Activated T-helper 1 cell treated with Interleukin-2 at 50 U/mL for 16 hours (primary cell): ENCODE measurements at regions not wholly inside any gene's neighbourhood (a gene's known extent, or its start where the extent isn't known, plus 50 kb on each side); places are given as distances from the start of the nearest gene placed in this dataset.
"Not testable (repeated sequence)": the region's sequence is repeated elsewhere in the genome, so short reads cannot be mapped to it uniquely, and the experiment has no call there.

ENCODE experiments used
- DNase-seq: peaks from one replicate; pipeline ENCODE4 v3.0.0-alpha.2; 2020; ENCODE audit warnings: low read depth

GRCh38 chr19:23984911-23985310 is 70.2 kb downstream of the ZNF726 start:
- not testable (repeated sequence) for DNase-seq

- no peak for DNase-seq
Measured at GRCh38 chr19:23986623-23987022, 71.9 kb downstream of the ZNF726 start.

GRCh38 chr19:23991170-23991569 is 76.5 kb downstream of the ZNF726 start:
- DNase-seq: no peak

- DNase-seq: no peak
Measured at GRCh38 chr19:23992348-23992747, 77.7 kb downstream of the ZNF726 start.

GRCh38 chr19:23993440-23993839 is 78.8 kb downstream of the ZNF726 start:
- DNase-seq: no peak

- DNase-seq: no peak
Measured at GRCh38 chr19:23996549-23996948, 81.9 kb downstream of the ZNF726 start.

GRCh38 chr19:23998568-23998967 is 83.9 kb downstream of the ZNF726 start:
- DNase-seq: no peak

GRCh38 chr19:23999821-24000610 is 85.3 kb downstream of the ZNF726 start:
- no peak for DNase-seq

GRCh38 chr19:24000656-24001055 is 86.0 kb downstream of the ZNF726 start:
- DNase-seq: no peak

GRCh38 chr19:24002256-24002945 is 84.6 kb upstream of the ZNF254 start:
- DNase-seq: no peak

GRCh38 chr19:24003537-24003936 is 83.5 kb upstream of the ZNF254 start:
- DNase-seq: no peak

- no peak for DNase-seq
Measured at GRCh38 chr19:24004166-24004565, 82.8 kb upstream of the ZNF254 start.

GRCh38 chr19:24029941-24030636 is 56.9 kb upstream of the ZNF254 start:
- DNase-seq: no peak

GRCh38 chr19:24032651-24033050 is 54.3 kb upstream of the ZNF254 start:
- no peak for DNase-seq

- DNase-seq: peak; percentile 68
Measured at GRCh38 chr19:24033301-24033962, 53.6 kb upstream of the ZNF254 start.

- no peak for DNase-seq
Measured at GRCh38 chr19:24033963-24034342, 53.0 kb upstream of the ZNF254 start.

GRCh38 chr19:24035261-24035880 is 51.6 kb upstream of the ZNF254 start:
- DNase-seq: not testable (repeated sequence)
